Astrocyte (in vitro differentiated cells and primary cell): ENCODE measurements at regions not wholly inside any gene's neighbourhood (a gene's known extent, or its start where the extent isn't known, plus 50 kb on each side); places are given as distances from the start of the nearest gene placed in this dataset.

Experiments
- EZH2 ChIP-seq: IDR thresholded peaks from 2 replicates; pipeline ENCODE4 v1.6.1; 2012; ENCODE audit warnings: mild to moderate bottlenecking, low read length, inconsistent platforms; ENCODE audit not compliant: insufficient read depth
- TF ChIP-seq, protein P1 (sequence below): IDR thresholded peaks from 2 replicates; pipeline ENCODE4 v1.5.1; 2011; ENCODE audit warnings: low read depth, mild to moderate bottlenecking, inconsistent platforms, low read length, moderate library complexity; ENCODE audit not compliant: insufficient read depth

DNA sequence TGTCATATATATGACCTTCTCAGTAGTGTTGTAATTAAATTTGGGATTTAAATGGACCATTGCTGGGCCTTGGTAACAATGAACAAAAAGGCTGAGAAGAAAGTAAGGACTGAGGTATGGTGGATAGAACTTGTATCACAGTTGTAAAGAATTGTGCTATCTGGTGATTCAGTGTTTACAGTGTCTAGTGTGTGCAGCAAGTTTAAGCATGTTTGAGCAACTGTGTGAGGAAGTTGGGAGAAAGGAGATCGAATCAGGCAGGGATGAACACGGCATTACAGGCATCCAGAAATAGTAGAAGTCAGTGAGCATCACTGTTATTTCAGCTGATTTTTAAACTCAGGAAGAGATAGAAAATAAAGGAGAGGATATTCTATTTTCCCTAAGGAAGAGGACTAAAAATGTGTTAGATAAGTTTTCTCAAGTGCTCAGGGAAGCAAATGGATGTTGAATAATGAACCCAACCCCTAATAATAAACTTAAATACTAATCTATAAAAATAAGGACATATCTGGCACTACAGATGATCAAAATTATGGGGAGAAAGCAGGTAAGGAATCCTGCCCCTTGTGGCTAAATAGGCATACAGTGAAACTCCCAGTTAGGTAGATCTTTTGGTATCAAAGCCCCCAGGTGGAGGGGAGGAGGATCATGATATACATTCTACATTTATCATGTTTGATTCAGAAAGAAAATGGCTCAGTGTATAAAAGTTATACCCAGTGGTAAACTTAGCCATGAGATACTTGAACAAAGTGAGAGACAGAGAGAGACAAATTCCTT lies 361.0 kb upstream of the ANO3 start:
- TF ChIP-seq EZH2: no peak
- TF ChIP-seq, protein P1, sequence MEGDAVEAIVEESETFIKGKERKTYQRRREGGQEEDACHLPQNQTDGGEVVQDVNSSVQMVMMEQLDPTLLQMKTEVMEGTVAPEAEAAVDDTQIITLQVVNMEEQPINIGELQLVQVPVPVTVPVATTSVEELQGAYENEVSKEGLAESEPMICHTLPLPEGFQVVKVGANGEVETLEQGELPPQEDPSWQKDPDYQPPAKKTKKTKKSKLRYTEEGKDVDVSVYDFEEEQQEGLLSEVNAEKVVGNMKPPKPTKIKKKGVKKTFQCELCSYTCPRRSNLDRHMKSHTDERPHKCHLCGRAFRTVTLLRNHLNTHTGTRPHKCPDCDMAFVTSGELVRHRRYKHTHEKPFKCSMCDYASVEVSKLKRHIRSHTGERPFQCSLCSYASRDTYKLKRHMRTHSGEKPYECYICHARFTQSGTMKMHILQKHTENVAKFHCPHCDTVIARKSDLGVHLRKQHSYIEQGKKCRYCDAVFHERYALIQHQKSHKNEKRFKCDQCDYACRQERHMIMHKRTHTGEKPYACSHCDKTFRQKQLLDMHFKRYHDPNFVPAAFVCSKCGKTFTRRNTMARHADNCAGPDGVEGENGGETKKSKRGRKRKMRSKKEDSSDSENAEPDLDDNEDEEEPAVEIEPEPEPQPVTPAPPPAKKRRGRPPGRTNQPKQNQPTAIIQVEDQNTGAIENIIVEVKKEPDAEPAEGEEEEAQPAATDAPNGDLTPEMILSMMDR: no peak
